K562 (cell line): ENCODE measurements at regions not wholly inside any gene's neighbourhood (a gene's known extent, or its start where the extent isn't known, plus 50 kb on each side); places are given as distances from the start of the nearest gene placed in this dataset.

ENCODE experiments used
- ATAC-seq: fragments of 200-7000 bp; cut with Tn5 transposase; 3 replicates; pipeline ENCODE4 v1.9.1; 2020; ENCODE audit warnings: moderate library complexity
- BruUV-seq: library from RNA; stranded (reverse); fragments of 400-500 nt; replicated peaks from 2 replicates; lab custom pipeline; 2021; lab: Mats Ljungman, UMichigan
- CTCF ChIA-PET: fragments of 300-600 bp; formaldehyde crosslinking; extraction: SDS; loops from one replicate; lab custom pipeline; 2021; ENCODE audit warnings: low intra/inter-chr PET ratio; lab: Yijun Ruan, JAX
- POLR2A ChIA-PET: fragments of 300-600, 350-650 bp; sonication (Branson Sonifier 250); formaldehyde crosslinking; extraction: SDS; loops from one replicate; lab custom pipeline; 2021; ENCODE audit warnings: antibody characterized with exemption, inconsistent platforms; lab: Yijun Ruan, JAX
- DNase-seq, 4 experiments: peaks; one replicate each; pipeline versions ENCODE4 v3.0.0 to v3.0.0-alpha.2; 2011 to 2018; ENCODE audit warnings: low spot score in 3 of 4, mixed read lengths in 3 of 4; ENCODE audit errors: extremely low read depth in 1 of 4
- FAIRE-seq: peaks from 2 replicates; lab custom pipeline; 2011; peaks lifted over from hg19 to GRCh38; lab: Jason Lieb, UNC
- H2AFZ ChIP-seq: 2 replicates; pipeline ENCODE4 v1.6.0; 2011; ENCODE audit warnings: low read depth, low read length, control low read depth, inconsistent platforms
- H3K27ac ChIP-seq: fragments of 200-600 bp; 3 replicates; pipeline ENCODE4 v1.8.0; 2011; ENCODE audit warnings: low read depth, mild to moderate bottlenecking, control low read depth, inconsistent platforms, low read length, moderate library complexity, mixed read lengths; ENCODE audit errors: extremely low read depth
- H3K27me3 ChIP-seq, 2 experiments: fragments of 300-600 bp in 1 of 2; 2 replicates in 1 of 2; 3 replicates in 1 of 2; pipeline versions ENCODE4 v1.6.0 to v1.8.0; 2011; ENCODE audit warnings: inconsistent platforms in 2 of 2, low read length in 2 of 2, mild to moderate bottlenecking in 1 of 2, mixed read lengths in 1 of 2, moderate library complexity in 1 of 2; ENCODE audit not compliant: control insufficient read depth in 2 of 2, insufficient read depth in 2 of 2
- H3K36me3 ChIP-seq: fragments of 300-600 bp; 3 replicates; pipeline ENCODE4 v1.8.0; 2011; ENCODE audit warnings: mild to moderate bottlenecking, low read length, inconsistent platforms; ENCODE audit not compliant: control insufficient read depth, insufficient read depth
- H3K4me1 ChIP-seq, 2 experiments: fragments of 200-600 bp in 1 of 2; replicated peaks in 1 of 2; 2 replicates in 1 of 2; 3 replicates in 1 of 2; pipeline versions ENCODE4 v1.5.1 to v1.8.0; 2011; ENCODE audit warnings: inconsistent platforms in 2 of 2, low read length in 2 of 2, mild to moderate bottlenecking in 1 of 2, mixed read lengths in 1 of 2, moderate library complexity in 1 of 2; ENCODE audit not compliant: control insufficient read depth in 2 of 2, insufficient read depth in 2 of 2
- H3K4me2 ChIP-seq: 2 replicates; pipeline ENCODE4 v1.6.1; 2011; ENCODE audit warnings: low read length, control low read depth, inconsistent platforms, mixed read lengths; ENCODE audit not compliant: insufficient read depth
- H3K4me3 ChIP-seq: fragments of 200-600 bp; sonication (generic), shearing (Covaris generic); 2 replicates; pipeline ENCODE4 v1.5.1; 2016; ENCODE audit warnings: control low read depth, inconsistent platforms
- H3K79me2 ChIP-seq: fragments of 200-600 bp; 3 replicates; pipeline ENCODE4 v1.8.0; 2011; ENCODE audit warnings: low read length, inconsistent platforms; ENCODE audit not compliant: control insufficient read depth, insufficient read depth
- H3K9ac ChIP-seq, 2 experiments: 2 replicates each; pipeline versions ENCODE4 v1.6.0 to v1.6.1; 2011; ENCODE audit warnings: low read depth in 2 of 2, low read length in 2 of 2, control low read depth in 1 of 2, inconsistent platforms in 1 of 2, mild to moderate bottlenecking in 1 of 2, mixed read lengths in 1 of 2; ENCODE audit not compliant: insufficient read depth in 1 of 2
- H3K9me1 ChIP-seq: one replicate; pipeline ENCODE4 v1.6.0; 2011; ENCODE audit warnings: inconsistent platforms, mild to moderate bottlenecking, low read length, moderate library complexity; ENCODE audit not compliant: control insufficient read depth, insufficient read depth
- H3K9me3 ChIP-seq: replicated peaks from 2 replicates; pipeline ENCODE4 v1.5.1; 2011; ENCODE audit warnings: low read depth, low read length, inconsistent platforms; ENCODE audit not compliant: control insufficient read depth, insufficient read depth
- H4K20me1 ChIP-seq: replicated peaks from 2 replicates; pipeline ENCODE4 v1.6.1; 2011; ENCODE audit warnings: low read length, inconsistent platforms, mixed read lengths; ENCODE audit not compliant: control insufficient read depth, insufficient read depth
- ARNT ChIP-seq, 2 experiments: fragments of 450-650 bp; IDR thresholded peaks; 2 replicates each; pipeline ENCODE4 v1.6.1; 2016; ENCODE audit warnings: mild to moderate bottlenecking in 1 of 2
- ATF1 ChIP-seq, 2 experiments: fragments of 450-650 bp in 1 of 2; IDR thresholded peaks; 2 replicates each; pipeline ENCODE4 v1.6.1; 2016; ENCODE audit warnings: missing compliant biosample characterization in 1 of 2, missing genetic modification characterization in 1 of 2
- BACH1 ChIP-seq: fragments of 200-800 bp; sonication (Bioruptor generic); IDR thresholded peaks from 2 replicates; pipeline ENCODE4 v1.6.1; 2016; ENCODE audit warnings: missing genetic modification characterization, missing compliant biosample characterization
- NFRKB ChIP-seq: fragments of 450-650 bp; IDR thresholded peaks from 2 replicates; pipeline ENCODE4 v1.6.1; 2016; ENCODE audit warnings: low read depth
- NFYB ChIP-seq: IDR thresholded peaks from 2 replicates; pipeline ENCODE4 v1.6.1; 2011; ENCODE audit warnings: mild to moderate bottlenecking, moderate library complexity; ENCODE audit not compliant: insufficient read length; ENCODE audit errors: extremely low read depth
- SAP30 ChIP-seq: fragments of 200-600 bp; sonication (generic); IDR thresholded peaks from 2 replicates; pipeline ENCODE4 v1.6.1; 2012; ENCODE audit warnings: borderline replicate concordance, low read depth, mild to moderate bottlenecking, moderate library complexity, low read length, control low read depth, inconsistent platforms; ENCODE audit not compliant: insufficient read depth, poor library complexity, severe bottlenecking
- SRSF3 ChIP-seq: fragments of 200-400 bp; formaldehyde crosslinking; IDR thresholded peaks from 2 replicates; pipeline ENCODE4 v1.6.1; 2016; ENCODE audit warnings: mild to moderate bottlenecking, low read length, moderate library complexity; ENCODE audit not compliant: insufficient read depth
- TCF7L2 ChIP-seq: fragments of 150-350 bp; IDR thresholded peaks from 2 replicates; pipeline ENCODE4 v1.6.1; 2016; ENCODE audit warnings: low read depth, mild to moderate bottlenecking, low read length, moderate library complexity
- ZC3H4 ChIP-seq: sonication (generic); formaldehyde crosslinking; IDR thresholded peaks from 2 replicates; pipeline ENCODE4 v1.9.0; 2021; ENCODE audit warnings: missing genetic modification reagents, borderline replicate concordance
- ZNF224 ChIP-seq: sonication (generic); formaldehyde crosslinking; IDR thresholded peaks from 2 replicates; pipeline ENCODE4 v1.8.0; 2022; ENCODE audit warnings: mild to moderate bottlenecking, missing genetic modification reagents
- WGBS: fragments of 100-300 bp; shearing (Covaris generic); methylation state at CpG from one replicate; pipeline ENCODE4 v1.1.6; 2016; ENCODE audit warnings: low coverage, mixed read lengths; ENCODE audit not compliant: insufficient coverage; ENCODE audit errors: missing lambda C conversion rate; 5-methylcytosine and 5-hydroxymethylcytosine counted together
- in situ Hi-C: fragments of 300-500 bp; cut with MboI; formaldehyde crosslinking; loops from 4 replicates; pipeline ENCODE4 v1.15.0; 2018; ENCODE audit warnings: inconsistent platforms, mixed read lengths
- intact Hi-C: fragments of 100-400 bp; cut with micrococcal nuclease; formaldehyde crosslinking; loops from 2 replicates; pipeline ENCODE4 v1.14.2; 2022
- TF ChIP-seq, protein P1 (sequence below): fragments of 450-650 bp; IDR thresholded peaks from 2 replicates; pipeline ENCODE4 v1.6.1; 2017; ENCODE audit warnings: mild to moderate bottlenecking, moderate library complexity
- TF ChIP-seq, protein P2 (sequence below), 2 experiments: fragments of 450-650 bp in 1 of 2; IDR thresholded peaks; 2 replicates each; pipeline ENCODE4 v1.6.1; 2011 to 2017; ENCODE audit warnings: low read depth in 2 of 2, antibody characterized with exemption in 1 of 2, borderline replicate concordance in 1 of 2, low read length in 1 of 2, mild to moderate bottlenecking in 1 of 2, mixed read lengths in 1 of 2; ENCODE audit not compliant: control insufficient read depth in 1 of 2
- TF ChIP-seq, protein P3 (sequence below): fragments of 450-650 bp; IDR thresholded peaks from 2 replicates; pipeline ENCODE4 v1.6.1; 2018; ENCODE audit not compliant: partially characterized antibody

DNA sequence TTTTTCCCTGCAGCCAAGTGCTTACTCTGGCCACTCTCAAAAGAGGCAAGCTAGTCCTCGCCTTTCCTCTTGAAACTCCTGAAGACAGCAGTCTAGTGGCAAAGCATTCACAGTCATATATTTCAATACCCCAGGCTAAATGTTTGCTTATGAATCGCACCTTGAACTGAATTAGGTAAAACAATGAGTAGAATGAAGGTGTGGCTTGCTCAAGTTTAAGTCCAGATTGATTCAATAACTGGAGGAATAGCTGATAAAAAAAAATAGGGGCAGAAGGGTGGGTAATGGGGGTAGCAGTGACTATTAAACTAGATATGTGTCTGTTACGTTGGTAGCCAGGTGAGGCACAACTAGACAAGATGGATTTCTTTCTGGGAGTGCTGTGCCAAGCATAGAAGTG, 88.2 kb upstream of the EPB41L3 start (continued):
- TF ChIP-seq, protein P1, sequence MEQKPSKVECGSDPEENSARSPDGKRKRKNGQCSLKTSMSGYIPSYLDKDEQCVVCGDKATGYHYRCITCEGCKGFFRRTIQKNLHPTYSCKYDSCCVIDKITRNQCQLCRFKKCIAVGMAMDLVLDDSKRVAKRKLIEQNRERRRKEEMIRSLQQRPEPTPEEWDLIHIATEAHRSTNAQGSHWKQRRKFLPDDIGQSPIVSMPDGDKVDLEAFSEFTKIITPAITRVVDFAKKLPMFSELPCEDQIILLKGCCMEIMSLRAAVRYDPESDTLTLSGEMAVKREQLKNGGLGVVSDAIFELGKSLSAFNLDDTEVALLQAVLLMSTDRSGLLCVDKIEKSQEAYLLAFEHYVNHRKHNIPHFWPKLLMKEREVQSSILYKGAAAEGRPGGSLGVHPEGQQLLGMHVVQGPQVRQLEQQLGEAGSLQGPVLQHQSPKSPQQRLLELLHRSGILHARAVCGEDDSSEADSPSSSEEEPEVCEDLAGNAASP, result no peak
- TF ChIP-seq ZNF224 (CRISPR knock-in tag) (no peak), TCF7L2 (no peak), ARNT (IDR thresholded peaks at IDR 0.05) (no peak), SRSF3 (no peak)

DNA sequence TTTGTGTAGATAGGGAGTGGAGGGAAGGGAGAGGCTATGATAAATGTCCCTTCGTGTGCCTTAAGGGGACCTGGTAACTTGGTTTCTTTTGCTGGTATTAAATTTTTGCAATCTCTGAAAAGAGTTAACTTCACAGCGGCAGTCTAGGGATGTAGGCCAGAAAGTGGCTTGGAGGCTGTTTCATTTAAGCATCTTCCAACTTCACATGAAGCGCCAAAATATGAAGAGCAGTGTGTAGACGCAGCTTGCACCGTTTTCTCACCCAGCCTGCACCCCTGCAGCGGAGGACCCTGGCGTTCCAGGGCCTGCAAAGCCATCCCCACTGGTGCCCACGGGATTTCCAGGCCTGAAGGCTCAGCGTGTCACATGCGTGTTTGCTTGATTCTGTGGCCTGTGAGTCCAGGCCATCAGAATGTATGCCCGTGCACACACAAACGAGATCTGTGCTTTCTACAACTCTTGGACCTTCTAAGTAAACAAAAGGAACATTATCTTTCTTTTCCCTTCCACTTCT, 87.2 kb upstream of the EPB41L3 start:
- in situ Hi-C loops (no loop called here), intact Hi-C loops (no loop called here)
- Histone ChIP-seq H3K9me3 (no peaks in the 10 kb centered on the region), H3K9me1 (no peaks in the 10 kb centered on the region), H3K4me1 (peaks cover 0 to 16% of the 10 kb centered on the region in 2 experiments; a peak in 2 of 5 replicates), H3K27me3 (no peaks in the 10 kb centered on the region), H3K4me2 (no peak overlapping the region), H3K79me2 (no peaks in the 10 kb centered on the region), H3K36me3 (no peaks in the 10 kb centered on the region), H2AFZ (no peak overlapping the region), H3K27ac (no peak overlapping the region), H3K4me3 (no peak overlapping the region), H4K20me1 (no peaks in the 10 kb centered on the region), H3K9ac (no peak overlapping the region)
- 1% methylated on average over 12 of the region's 12 CpGs for WGBS
- DNase-seq (no peak), FAIRE-seq (no peak), ATAC-seq (no peak)
- CTCF ChIA-PET, result no interaction called here
- no TSS peak for BruUV-seq
- POLR2A ChIA-PET, result no interaction called here
- TF ChIP-seq ZC3H4 (CRISPR knock-in tag) (no peak), NFYB (no peak), BACH1 (no peak), ATF1 (CRISPR knock-in tag; IDR thresholded peaks at IDR 0.05) (no peak), ATF1 (tag; IDR thresholded peaks at IDR 0.05) (no peak), SAP30 (no peak), NFRKB (no peak)
- TF ChIP-seq, protein P2, sequence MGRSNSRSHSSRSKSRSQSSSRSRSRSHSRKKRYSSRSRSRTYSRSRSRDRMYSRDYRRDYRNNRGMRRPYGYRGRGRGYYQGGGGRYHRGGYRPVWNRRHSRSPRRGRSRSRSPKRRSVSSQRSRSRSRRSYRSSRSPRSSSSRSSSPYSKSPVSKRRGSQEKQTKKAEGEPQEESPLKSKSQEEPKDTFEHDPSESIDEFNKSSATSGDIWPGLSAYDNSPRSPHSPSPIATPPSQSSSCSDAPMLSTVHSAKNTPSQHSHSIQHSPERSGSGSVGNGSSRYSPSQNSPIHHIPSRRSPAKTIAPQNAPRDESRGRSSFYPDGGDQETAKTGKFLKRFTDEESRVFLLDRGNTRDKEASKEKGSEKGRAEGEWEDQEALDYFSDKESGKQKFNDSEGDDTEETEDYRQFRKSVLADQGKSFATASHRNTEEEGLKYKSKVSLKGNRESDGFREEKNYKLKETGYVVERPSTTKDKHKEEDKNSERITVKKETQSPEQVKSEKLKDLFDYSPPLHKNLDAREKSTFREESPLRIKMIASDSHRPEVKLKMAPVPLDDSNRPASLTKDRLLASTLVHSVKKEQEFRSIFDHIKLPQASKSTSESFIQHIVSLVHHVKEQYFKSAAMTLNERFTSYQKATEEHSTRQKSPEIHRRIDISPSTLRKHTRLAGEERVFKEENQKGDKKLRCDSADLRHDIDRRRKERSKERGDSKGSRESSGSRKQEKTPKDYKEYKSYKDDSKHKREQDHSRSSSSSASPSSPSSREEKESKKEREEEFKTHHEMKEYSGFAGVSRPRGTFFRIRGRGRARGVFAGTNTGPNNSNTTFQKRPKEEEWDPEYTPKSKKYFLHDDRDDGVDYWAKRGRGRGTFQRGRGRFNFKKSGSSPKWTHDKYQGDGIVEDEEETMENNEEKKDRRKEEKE (IDR thresholded peaks at IDR 0.05; ENCODE audit: borderline replicate concordance in 1 of 2, control insufficient read depth in 1 of 2, low read depth in 2 of 2, low read length in 1 of 2), result no peak
- TF ChIP-seq, protein P3, sequence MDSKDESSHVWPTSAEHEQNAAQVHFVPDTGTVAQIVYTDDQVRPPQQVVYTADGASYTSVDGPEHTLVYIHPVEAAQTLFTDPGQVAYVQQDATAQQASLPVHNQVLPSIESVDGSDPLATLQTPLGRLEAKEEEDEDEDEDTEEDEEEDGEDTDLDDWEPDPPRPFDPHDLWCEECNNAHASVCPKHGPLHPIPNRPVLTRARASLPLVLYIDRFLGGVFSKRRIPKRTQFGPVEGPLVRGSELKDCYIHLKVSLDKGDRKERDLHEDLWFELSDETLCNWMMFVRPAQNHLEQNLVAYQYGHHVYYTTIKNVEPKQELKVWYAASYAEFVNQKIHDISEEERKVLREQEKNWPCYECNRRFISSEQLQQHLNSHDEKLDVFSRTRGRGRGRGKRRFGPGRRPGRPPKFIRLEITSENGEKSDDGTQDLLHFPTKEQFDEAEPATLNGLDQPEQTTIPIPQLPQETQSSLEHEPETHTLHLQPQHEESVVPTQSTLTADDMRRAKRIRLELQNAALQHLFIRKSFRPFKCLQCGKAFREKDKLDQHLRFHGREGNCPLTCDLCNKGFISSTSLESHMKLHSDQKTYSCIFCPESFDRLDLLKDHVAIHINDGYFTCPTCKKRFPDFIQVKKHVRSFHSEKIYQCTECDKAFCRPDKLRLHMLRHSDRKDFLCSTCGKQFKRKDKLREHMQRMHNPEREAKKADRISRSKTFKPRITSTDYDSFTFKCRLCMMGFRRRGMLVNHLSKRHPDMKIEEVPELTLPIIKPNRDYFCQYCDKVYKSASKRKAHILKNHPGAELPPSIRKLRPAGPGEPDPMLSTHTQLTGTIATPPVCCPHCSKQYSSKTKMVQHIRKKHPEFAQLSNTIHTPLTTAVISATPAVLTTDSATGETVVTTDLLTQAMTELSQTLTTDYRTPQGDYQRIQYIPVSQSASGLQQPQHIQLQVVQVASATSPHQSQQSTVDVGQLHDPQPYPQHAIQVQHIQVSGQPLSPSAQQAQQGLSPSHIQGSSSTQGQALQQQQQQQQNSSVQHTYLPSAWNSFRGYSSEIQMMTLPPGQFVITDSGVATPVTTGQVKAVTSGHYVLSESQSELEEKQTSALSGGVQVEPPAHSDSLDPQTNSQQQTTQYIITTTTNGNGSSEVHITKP, result no peak
